ENCODE measurements at regions not wholly inside any gene's neighbourhood (a gene's known extent, or its start where the extent isn't known, plus 50 kb on each side); places are given as distances from the start of the nearest gene placed in this dataset.

GRCh38 chr18:34023471-34023870, 201.2 kb downstream of the NOL4 start:
- Histone ChIP-seq H3K27me3 (ENCODE audit: insufficient read depth, low read length, poor library complexity, severe bottlenecking) (no peaks in the 10 kb centered on the region), H3F3A (ENCODE audit: low read depth) (no peaks in the 10 kb centered on the region), H4K20me1 (ENCODE audit: insufficient read depth, low read length, poor library complexity, severe bottlenecking) (no peaks in the 10 kb centered on the region), H2AFZ (ENCODE audit: low read length) (no peak overlapping the region), H3K9me2 (replicated peaks; ENCODE audit: low read depth, low read length) (no peaks in the 10 kb centered on the region), H3K9ac (ENCODE audit: low read depth, low read length, poor library complexity, severe bottlenecking) (no peak overlapping the region), H3K79me2 (ENCODE audit: insufficient read depth, low read length) (no peaks in the 10 kb centered on the region), H3K4me3 (ENCODE audit: low read length, poor library complexity, severe bottlenecking) (no peak overlapping the region), H3K4me2 (ENCODE audit: low read depth, low read length, poor library complexity, severe bottlenecking) (no peak overlapping the region), H3K36me3 (ENCODE audit: insufficient read depth, low read length) (no peaks in the 10 kb centered on the region), H3K9me3 (ENCODE audit: insufficient read depth, low read depth, low read length) (no peaks in the 10 kb centered on the region), H3K4me1 (ENCODE audit: insufficient read depth, low read length, poor library complexity, severe bottlenecking) (no peaks in the 10 kb centered on the region)
- TF ChIP-seq EZH2phosphoT487 (IDR thresholded peaks at IDR 0.05; ENCODE audit: borderline replicate concordance) (no peak), CTCF (conservative IDR thresholded peaks at IDR 0.05; ENCODE audit: low read length) (no peak)

- H3K4me1 ChIP-seq (ENCODE audit: insufficient read depth, low read length, poor library complexity, severe bottlenecking) = no peaks in the 10 kb centered on the region
- TF ChIP-seq EZH2phosphoT487 (IDR thresholded peaks at IDR 0.05; ENCODE audit: borderline replicate concordance) = no peak
- no peak for TF ChIP-seq CTCF (conservative IDR thresholded peaks at IDR 0.05; ENCODE audit: low read length)
- no peaks in the 10 kb centered on the region for H3K36me3 ChIP-seq (ENCODE audit: insufficient read depth, low read length)
- no peak overlapping the region for H3K4me2 ChIP-seq (ENCODE audit: low read depth, low read length, poor library complexity, severe bottlenecking)
- no peak overlapping the region for H2AFZ ChIP-seq (ENCODE audit: low read length)
- H3K9me2 ChIP-seq (replicated peaks; ENCODE audit: low read depth, low read length) = no peaks in the 10 kb centered on the region
- no peak overlapping the region for H3K4me3 ChIP-seq (ENCODE audit: low read length, poor library complexity, severe bottlenecking)
- no peaks in the 10 kb centered on the region for H3F3A ChIP-seq (ENCODE audit: low read depth)
- no peaks in the 10 kb centered on the region for H3K27me3 ChIP-seq (ENCODE audit: insufficient read depth, low read length, poor library complexity, severe bottlenecking)
- H4K20me1 ChIP-seq (ENCODE audit: insufficient read depth, low read length, poor library complexity, severe bottlenecking) = no peaks in the 10 kb centered on the region
- H3K79me2 ChIP-seq (ENCODE audit: insufficient read depth, low read length) = no peaks in the 10 kb centered on the region
- no peak overlapping the region for H3K9ac ChIP-seq (ENCODE audit: low read depth, low read length, poor library complexity, severe bottlenecking)
- no peaks in the 10 kb centered on the region for H3K9me3 ChIP-seq (ENCODE audit: insufficient read depth, low read depth, low read length)
Measured at GRCh38 chr18:34018336-34018735, 206.4 kb downstream of the NOL4 start.

- no peaks in the 10 kb centered on the region for H3F3A ChIP-seq (ENCODE audit: low read depth)
- H3K27me3 ChIP-seq (ENCODE audit: insufficient read depth, low read length, poor library complexity, severe bottlenecking) = no peaks in the 10 kb centered on the region
- no peaks in the 10 kb centered on the region for H3K79me2 ChIP-seq (ENCODE audit: insufficient read depth, low read length)
- H3K4me2 ChIP-seq (ENCODE audit: low read depth, low read length, poor library complexity, severe bottlenecking) = no peak overlapping the region
- H3K4me1 ChIP-seq (ENCODE audit: insufficient read depth, low read length, poor library complexity, severe bottlenecking) = no peaks in the 10 kb centered on the region
- no peak overlapping the region for H3K9ac ChIP-seq (ENCODE audit: low read depth, low read length, poor library complexity, severe bottlenecking)
- H3K4me3 ChIP-seq (ENCODE audit: low read length, poor library complexity, severe bottlenecking) = no peak overlapping the region
- H3K9me2 ChIP-seq (replicated peaks; ENCODE audit: low read depth, low read length) = no peaks in the 10 kb centered on the region
- H3K36me3 ChIP-seq (ENCODE audit: insufficient read depth, low read length) = no peaks in the 10 kb centered on the region
- H4K20me1 ChIP-seq (ENCODE audit: insufficient read depth, low read length, poor library complexity, severe bottlenecking) = no peaks in the 10 kb centered on the region
- TF ChIP-seq CTCF (conservative IDR thresholded peaks at IDR 0.05; ENCODE audit: low read length) = no peak
- TF ChIP-seq EZH2phosphoT487 (IDR thresholded peaks at IDR 0.05; ENCODE audit: borderline replicate concordance) = no peak
- no peak overlapping the region for H2AFZ ChIP-seq (ENCODE audit: low read length)
- no peaks in the 10 kb centered on the region for H3K9me3 ChIP-seq (ENCODE audit: insufficient read depth, low read depth, low read length)
Measured at GRCh38 chr18:34003687-34004086, 221.0 kb downstream of the NOL4 start.

Data from Loucy (cell line).